Endothelial cell of umbilical vein (primary cell): ENCODE measurements at regions not wholly inside any gene's neighbourhood (a gene's known extent, or its start where the extent isn't known, plus 50 kb on each side); places are given as distances from the start of the nearest gene placed in this dataset.

Experiments used
- BruUV-seq: library from RNA; stranded (reverse); fragments of 400-500 nt; replicated peaks from 2 replicates; lab custom pipeline; 2021; lab: Mats Ljungman, UMichigan
- CTCF ChIA-PET: fragments of 300-600, 350-600 bp; sonication (Branson Sonifier 250); formaldehyde crosslinking; loops from one replicate; lab custom pipeline; 2021; ENCODE audit warnings: antibody characterized with exemption, inconsistent platforms; lab: Charles Lee
- POLR2A ChIA-PET: fragments of 300-600, 350-600 bp; sonication (Branson Sonifier 250); formaldehyde crosslinking; loops from one replicate; lab custom pipeline; 2021; ENCODE audit warnings: antibody characterized with exemption, inconsistent platforms; lab: Charles Lee
- DNase-seq: peaks from one replicate; pipeline ENCODE4 v3.0.0-alpha.2; 2011; ENCODE audit warnings: low read depth, low spot score
- FAIRE-seq: peaks from 2 replicates; lab custom pipeline; 2011; peaks lifted over from hg19 to GRCh38; lab: Jason Lieb, UNC
- H2AFZ ChIP-seq: 2 replicates; pipeline ENCODE4 v1.6.0; 2012; ENCODE audit warnings: low read depth, low read length, control low read depth, inconsistent platforms
- H3K27ac ChIP-seq: 2 replicates; pipeline ENCODE4 v1.5.1; 2011; ENCODE audit warnings: low read depth, mild to moderate bottlenecking, control low read depth, low read length, moderate library complexity; ENCODE audit not compliant: insufficient read depth
- H3K27me3 ChIP-seq, 2 experiments: 2 replicates each; pipeline versions ENCODE4 v1.6.0 to v1.6.1; 2011; ENCODE audit warnings: low read length in 2 of 2, mixed read lengths in 1 of 2; ENCODE audit not compliant: control insufficient read depth in 2 of 2, insufficient read depth in 2 of 2
- H3K36me3 ChIP-seq, 2 experiments: 2 replicates in 1 of 2; 3 replicates in 1 of 2; pipeline ENCODE4 v1.5.1; 2011; ENCODE audit warnings: low read length in 2 of 2, mild to moderate bottlenecking in 1 of 2, moderate library complexity in 1 of 2; ENCODE audit not compliant: control insufficient read depth in 2 of 2, insufficient read depth in 2 of 2; ENCODE audit errors: extremely low read depth in 1 of 2
- H3K4me1 ChIP-seq: 3 replicates; pipeline ENCODE4 v1.5.1; 2011; ENCODE audit warnings: mild to moderate bottlenecking, low read length; ENCODE audit not compliant: control insufficient read depth, insufficient read depth; ENCODE audit errors: extremely low read depth
- H3K4me2 ChIP-seq: 2 replicates; pipeline ENCODE4 v1.6.1; 2011; ENCODE audit warnings: low read length, control low read depth, mixed read lengths; ENCODE audit not compliant: insufficient read depth
- H3K4me3 ChIP-seq, 3 experiments: fragments of 200-600 bp in 1 of 3; sonication (generic), shearing (Covaris generic) in 1 of 3; replicated peaks in 1 of 3; 2 replicates each; pipeline ENCODE4 v1.5.1; 2011 to 2016; ENCODE audit warnings: control low read depth in 3 of 3, low read length in 3 of 3, mild to moderate bottlenecking in 2 of 3, inconsistent platforms in 1 of 3, low read depth in 1 of 3, moderate library complexity in 1 of 3; ENCODE audit not compliant: insufficient read depth in 1 of 3
- H3K79me2 ChIP-seq: 2 replicates; pipeline ENCODE4 v1.6.0; 2012; ENCODE audit warnings: low read length, inconsistent platforms; ENCODE audit not compliant: control insufficient read depth, insufficient read depth
- H3K9ac ChIP-seq: replicated peaks from 2 replicates; pipeline ENCODE3; 2011; ENCODE audit warnings: low read length, control low read depth; ENCODE audit not compliant: insufficient read depth; ENCODE audit errors: extremely low read depth
- H3K9me1 ChIP-seq: replicated peaks from 3 replicates; pipeline ENCODE4 v1.6.0; 2011; ENCODE audit warnings: mild to moderate bottlenecking, low read length; ENCODE audit not compliant: control insufficient read depth, insufficient read depth; ENCODE audit errors: extremely low read depth
- H3K9me3 ChIP-seq: replicated peaks from 2 replicates; pipeline ENCODE4 v1.5.1; 2012; ENCODE audit warnings: low read length, inconsistent platforms; ENCODE audit not compliant: control insufficient read depth, insufficient read depth
- H4K20me1 ChIP-seq: replicated peaks from 2 replicates; pipeline ENCODE3; 2011; ENCODE audit warnings: mild to moderate bottlenecking, low read length; ENCODE audit not compliant: control insufficient read depth, insufficient read depth; ENCODE audit errors: extremely low read depth
- EZH2 ChIP-seq: IDR thresholded peaks from 2 replicates; pipeline ENCODE4 v1.6.1; 2012; ENCODE audit warnings: borderline replicate concordance, low read depth, mild to moderate bottlenecking, moderate library complexity, low read length, inconsistent platforms; ENCODE audit not compliant: severe bottlenecking
- FOS ChIP-seq: IDR thresholded peaks from 2 replicates; pipeline ENCODE4 v1.6.1; 2011; ENCODE audit warnings: mild to moderate bottlenecking, low read length, moderate library complexity, borderline replicate concordance; ENCODE audit not compliant: insufficient read depth
- GATA2 ChIP-seq: IDR thresholded peaks from 2 replicates; pipeline ENCODE4 v1.7.0; 2011; ENCODE audit warnings: low read depth, mild to moderate bottlenecking, moderate library complexity, mixed read lengths, low read length; ENCODE audit not compliant: insufficient read length, insufficient read depth
- MYC ChIP-seq: IDR thresholded peaks from one replicate; pipeline ENCODE4 v1.6.1; 2011; ENCODE audit warnings: mild to moderate bottlenecking, low read depth, low read length
- POLR2AphosphoS5 ChIP-seq: IDR thresholded peaks from 2 replicates; pipeline ENCODE4 v1.6.1; 2012; ENCODE audit warnings: low read depth, mild to moderate bottlenecking, control low read depth, low read length, moderate library complexity; ENCODE audit not compliant: insufficient read depth
- dilution Hi-C: fragments of 300-500 bp; cut with MboI; formaldehyde crosslinking; loops from one replicate; pipeline ENCODE4 v1.15.0; 2019; ENCODE audit warnings: low sequenced_read_pairs; ENCODE audit not compliant: extremely low pct_ligation_motif_present
- intact Hi-C: fragments of 100-400 bp; cut with micrococcal nuclease; formaldehyde crosslinking; loops from one replicate; pipeline ENCODE4 v1.10.0; 2022
- TF ChIP-seq, protein P1 (sequence below), 2 donors: IDR thresholded peaks; 1 replicate in 1 of 2; 2 replicates in 1 of 2; pipeline ENCODE4 v1.5.1; 2011; ENCODE audit warnings: low read length in 2 of 2, mild to moderate bottlenecking in 2 of 2, moderate library complexity in 2 of 2, control low read depth in 1 of 2, inconsistent platforms in 1 of 2, low read depth in 1 of 2; ENCODE audit not compliant: insufficient read depth in 1 of 2; ENCODE audit errors: extremely low read depth in 1 of 2
- TF ChIP-seq, protein P2 (sequence below): IDR thresholded peaks from 2 replicates; pipeline ENCODE4 v1.6.1; 2011; ENCODE audit not compliant: insufficient read depth, insufficient read length

DNA sequence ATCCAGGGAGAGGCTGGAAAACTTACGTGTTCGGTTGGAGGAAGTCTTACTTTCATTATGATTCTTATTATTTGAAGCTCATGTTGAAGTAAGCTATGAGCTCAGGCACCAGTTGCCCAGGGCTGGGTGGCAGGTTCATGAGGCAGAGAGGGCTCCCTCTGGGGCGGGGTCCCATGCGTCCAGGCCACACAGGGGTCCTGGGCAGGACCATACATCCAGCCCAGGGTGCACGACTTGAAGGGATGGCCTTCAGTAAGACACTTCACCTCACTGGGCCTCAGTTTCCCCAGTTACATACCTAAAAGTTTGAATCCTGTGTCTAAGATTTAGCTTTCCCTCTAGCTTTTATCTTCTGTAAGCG lies 107.3 kb upstream of the B3GAT1 start:
- FAIRE-seq (no peak), DNase-seq (no peak)
- Histone ChIP-seq H3K4me1 (no peaks in the 10 kb centered on the region), H2AFZ (no peak overlapping the region), H3K9me1 (no peaks in the 10 kb centered on the region), H3K27me3 (no peaks in the 10 kb centered on the region), H3K36me3 (no peaks in the 10 kb centered on the region), H3K9me3 (no peaks in the 10 kb centered on the region), H3K79me2 (no peaks in the 10 kb centered on the region), H3K4me2 (no peak overlapping the region), H4K20me1 (no peaks in the 10 kb centered on the region), H3K4me3 (no peak overlapping the region), H3K27ac (no peak overlapping the region), H3K9ac (no peak overlapping the region)
- POLR2A ChIA-PET = no interaction called here
- intact Hi-C loops (no loop called here), dilution Hi-C loops (no loop called here)
- TF ChIP-seq FOS (no peak), GATA2 (no peak)
- TF ChIP-seq, protein P1, sequence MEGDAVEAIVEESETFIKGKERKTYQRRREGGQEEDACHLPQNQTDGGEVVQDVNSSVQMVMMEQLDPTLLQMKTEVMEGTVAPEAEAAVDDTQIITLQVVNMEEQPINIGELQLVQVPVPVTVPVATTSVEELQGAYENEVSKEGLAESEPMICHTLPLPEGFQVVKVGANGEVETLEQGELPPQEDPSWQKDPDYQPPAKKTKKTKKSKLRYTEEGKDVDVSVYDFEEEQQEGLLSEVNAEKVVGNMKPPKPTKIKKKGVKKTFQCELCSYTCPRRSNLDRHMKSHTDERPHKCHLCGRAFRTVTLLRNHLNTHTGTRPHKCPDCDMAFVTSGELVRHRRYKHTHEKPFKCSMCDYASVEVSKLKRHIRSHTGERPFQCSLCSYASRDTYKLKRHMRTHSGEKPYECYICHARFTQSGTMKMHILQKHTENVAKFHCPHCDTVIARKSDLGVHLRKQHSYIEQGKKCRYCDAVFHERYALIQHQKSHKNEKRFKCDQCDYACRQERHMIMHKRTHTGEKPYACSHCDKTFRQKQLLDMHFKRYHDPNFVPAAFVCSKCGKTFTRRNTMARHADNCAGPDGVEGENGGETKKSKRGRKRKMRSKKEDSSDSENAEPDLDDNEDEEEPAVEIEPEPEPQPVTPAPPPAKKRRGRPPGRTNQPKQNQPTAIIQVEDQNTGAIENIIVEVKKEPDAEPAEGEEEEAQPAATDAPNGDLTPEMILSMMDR (IDR thresholded peaks at IDR 0.05; ENCODE audit: extremely low read depth in 1 of 2, insufficient read depth in 1 of 2, low read depth in 1 of 2, low read length in 2 of 2) = no peak
- BruUV-seq = no TSS peak
- CTCF ChIA-PET = no interaction called here

DNA sequence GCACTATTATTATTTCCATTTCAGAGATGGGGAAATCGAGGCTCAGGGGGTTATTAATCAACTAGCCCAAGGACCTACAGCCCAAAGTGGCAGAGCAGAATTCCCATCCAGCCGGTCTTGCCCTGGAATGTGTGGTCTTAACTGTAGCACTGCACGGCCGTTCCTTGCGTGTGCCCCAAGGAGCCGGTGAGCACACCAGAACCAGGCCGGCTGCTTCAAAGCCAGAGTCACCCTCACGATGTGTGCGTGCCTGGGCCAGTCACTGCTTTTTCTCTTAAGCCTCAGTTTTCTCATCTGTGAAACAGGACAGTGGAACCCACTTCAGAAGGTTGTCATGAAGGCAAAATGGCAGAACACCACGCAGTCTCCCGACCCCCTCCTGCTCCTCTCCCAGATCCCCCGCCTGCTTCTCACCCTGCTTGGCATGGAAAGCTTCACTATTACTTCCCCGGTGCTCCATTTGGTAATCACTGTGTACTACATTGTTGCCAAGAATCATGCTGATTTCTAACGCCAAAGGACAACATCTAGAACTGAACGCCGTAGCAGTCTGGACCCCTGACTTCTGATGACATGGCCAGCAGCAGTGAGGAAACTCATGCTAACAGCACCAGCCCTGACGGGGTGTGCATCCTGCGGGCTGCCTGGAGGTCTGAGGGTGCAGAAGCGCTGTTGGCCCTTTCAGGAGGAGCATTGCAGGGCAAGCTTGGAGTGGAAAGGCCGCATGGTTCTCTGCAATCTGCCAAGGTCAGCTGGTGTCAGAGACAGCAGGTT lies 106.8 kb upstream of the B3GAT1 start:
- H3K4me3 ChIP-seq = no peak overlapping the region
- H3K9me3 ChIP-seq = no peaks in the 10 kb centered on the region
- H3K9me1 ChIP-seq = no peaks in the 10 kb centered on the region
- no peak overlapping the region for H3K9ac ChIP-seq
- no peak for TF ChIP-seq GATA2
- TF ChIP-seq, protein P2, sequence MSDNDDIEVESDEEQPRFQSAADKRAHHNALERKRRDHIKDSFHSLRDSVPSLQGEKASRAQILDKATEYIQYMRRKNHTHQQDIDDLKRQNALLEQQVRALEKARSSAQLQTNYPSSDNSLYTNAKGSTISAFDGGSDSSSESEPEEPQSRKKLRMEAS = no peak
- TF ChIP-seq MYC = no peak
- no peak for TF ChIP-seq POLR2AphosphoS5
- TF ChIP-seq, protein P1 (IDR thresholded peaks at IDR 0.05; ENCODE audit: extremely low read depth in 1 of 2, insufficient read depth in 1 of 2, low read depth in 1 of 2, low read length in 2 of 2) = no peak
- no peak for TF ChIP-seq FOS
- no peak for TF ChIP-seq EZH2
- no peaks in the 10 kb centered on the region for H3K27me3 ChIP-seq
- H3K79me2 ChIP-seq = no peaks in the 10 kb centered on the region
- dilution Hi-C loops (no loop called here), intact Hi-C loops (no loop called here)
- H3K4me2 ChIP-seq = no peak overlapping the region
- H2AFZ ChIP-seq = no peak overlapping the region
- BruUV-seq = no TSS peak
- no peak for FAIRE-seq
- ChIA-PET CTCF (no interaction called here), POLR2A (no interaction called here)
- H3K4me1 ChIP-seq = no peaks in the 10 kb centered on the region
- H3K27ac ChIP-seq = no peak overlapping the region
- no peak for DNase-seq
- no peaks in the 10 kb centered on the region for H3K36me3 ChIP-seq
- no peaks in the 10 kb centered on the region for H4K20me1 ChIP-seq
